HG03135 (cell line): ENCODE measurements at regions not wholly inside any gene's neighbourhood (a gene's known extent, or its start where the extent isn't known, plus 50 kb on each side); places are given as distances from the start of the nearest gene placed in this dataset.
"Not testable (repeated sequence)": the region's sequence is repeated elsewhere in the genome, so short reads cannot be mapped to it uniquely, and the experiment has no call there.

Source experiments
- ATAC-seq: cut with Tn5 transposase; IDR thresholded peaks from one replicate; pipeline ENCODE4 v1.9.1; 2021; ENCODE audit warnings: mild to moderate bottlenecking, moderate library complexity; ENCODE audit not compliant: unreplicated experiment

DNA sequence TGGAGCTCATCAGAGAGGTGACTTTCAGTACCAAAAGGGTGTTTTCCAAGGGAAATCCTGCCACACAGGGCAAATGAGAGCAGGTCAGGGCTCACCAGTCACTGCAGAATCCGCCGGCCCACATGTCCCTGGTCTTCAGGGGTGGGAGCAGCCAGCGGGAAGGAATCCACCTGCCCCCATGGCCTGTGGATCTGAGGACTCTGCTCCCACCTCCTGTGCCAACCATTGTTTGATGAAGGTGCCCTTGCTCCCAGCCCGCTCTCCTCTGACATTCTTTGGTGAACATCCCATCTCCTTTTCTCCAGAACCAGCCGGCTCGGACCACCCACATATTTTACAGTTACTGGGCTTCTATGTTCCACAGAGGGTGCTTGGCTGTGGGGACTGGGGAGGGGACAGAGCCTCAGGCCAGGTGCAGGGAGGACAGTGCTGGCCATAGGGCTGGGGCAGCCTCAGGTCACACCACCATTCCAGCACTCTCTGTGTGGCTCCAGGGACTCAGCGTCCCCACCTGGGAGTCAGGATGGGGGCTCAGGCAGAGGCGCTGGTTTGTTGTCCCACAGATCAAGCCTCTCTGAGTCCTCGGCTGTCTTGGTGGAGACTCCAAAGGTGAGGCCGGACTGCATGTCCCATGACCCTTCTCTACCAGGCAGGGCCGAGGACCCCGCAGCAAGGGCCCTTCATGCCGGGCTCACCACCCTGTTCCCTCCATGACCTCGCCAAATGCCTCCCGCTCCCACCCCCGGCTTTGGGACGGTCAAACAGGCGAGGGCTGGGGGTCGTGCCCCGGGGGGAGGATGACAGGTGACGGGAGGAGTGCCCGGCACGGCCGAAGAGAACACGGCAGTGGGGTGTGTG, 183.2 kb upstream of the ZNF469 start:
- not testable (repeated sequence) for ATAC-seq

DNA sequence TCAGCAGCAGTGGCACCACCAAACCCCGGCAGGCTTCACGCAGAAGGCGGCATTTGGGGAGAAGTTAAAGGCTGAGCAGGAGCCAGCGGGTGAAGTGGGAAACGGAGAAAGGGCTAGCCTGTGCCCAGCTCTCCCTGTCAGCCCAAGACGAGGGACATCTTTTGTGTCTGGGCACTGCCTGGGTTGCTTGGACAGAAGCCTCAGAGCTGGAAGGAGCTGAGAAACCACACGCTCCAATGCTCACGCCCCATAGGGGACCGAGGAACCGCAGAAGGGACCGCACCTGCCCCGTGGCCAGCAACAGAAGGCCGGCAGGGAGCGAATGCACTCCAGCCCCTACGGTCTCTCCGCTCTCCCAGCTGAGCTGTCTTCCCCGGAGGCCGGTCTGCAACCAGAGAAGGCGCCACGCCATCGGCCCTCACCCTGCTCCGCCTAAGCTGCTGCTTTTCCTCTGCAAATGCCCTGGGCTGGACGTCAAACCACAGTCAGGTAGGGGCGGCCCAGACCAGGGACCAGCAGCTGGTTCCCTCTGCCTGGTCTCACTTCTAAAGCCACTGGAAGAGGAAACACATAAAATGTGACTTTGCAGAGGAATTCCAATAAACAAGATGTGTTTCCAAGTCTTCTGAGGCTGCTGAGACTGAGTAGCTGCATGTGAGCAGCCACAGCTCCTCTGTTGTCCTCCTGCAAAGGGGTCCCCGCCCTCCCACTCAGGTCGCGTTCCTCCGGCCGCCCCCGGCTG, 182.4 kb upstream of the ZNF469 start:
- not testable (repeated sequence) for ATAC-seq

DNA sequence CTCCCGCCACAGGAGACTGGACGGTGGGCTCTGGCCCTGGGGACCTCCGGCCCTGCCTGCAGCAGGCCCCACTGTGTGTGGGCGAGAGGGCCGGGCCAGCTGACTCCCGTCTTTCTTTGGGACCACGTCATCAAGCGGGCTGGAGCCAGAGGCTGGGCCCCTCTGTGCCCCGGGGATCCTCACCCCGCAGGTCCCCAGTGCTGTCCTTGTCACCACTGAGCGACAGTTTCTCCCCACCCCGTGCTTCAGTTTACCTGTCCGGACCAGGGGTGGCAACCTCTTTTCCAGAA, 181.9 kb upstream of the ZNF469 start:
- no peak for ATAC-seq

DNA sequence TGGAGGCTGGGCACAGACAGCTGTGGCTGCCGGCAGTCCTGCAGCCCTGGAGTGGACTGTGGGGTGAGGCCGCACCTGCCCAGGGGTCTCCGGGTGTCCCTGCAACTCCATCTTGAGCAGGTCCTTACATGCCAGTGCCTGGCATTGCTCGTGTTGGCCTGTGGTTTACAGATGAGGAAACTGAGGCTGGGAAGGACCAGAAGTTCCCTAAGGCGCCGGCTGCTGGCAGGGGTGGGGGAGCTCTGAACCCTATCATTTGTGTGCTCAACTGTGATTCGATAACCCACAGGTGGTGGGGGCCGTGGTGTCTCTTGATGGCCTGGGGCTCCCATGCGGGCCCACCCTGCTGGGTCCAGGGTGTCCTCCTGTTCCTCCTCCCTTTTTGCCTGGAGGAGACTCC, 181.1 kb upstream of the ZNF469 start:
- ATAC-seq = not testable (repeated sequence)

DNA sequence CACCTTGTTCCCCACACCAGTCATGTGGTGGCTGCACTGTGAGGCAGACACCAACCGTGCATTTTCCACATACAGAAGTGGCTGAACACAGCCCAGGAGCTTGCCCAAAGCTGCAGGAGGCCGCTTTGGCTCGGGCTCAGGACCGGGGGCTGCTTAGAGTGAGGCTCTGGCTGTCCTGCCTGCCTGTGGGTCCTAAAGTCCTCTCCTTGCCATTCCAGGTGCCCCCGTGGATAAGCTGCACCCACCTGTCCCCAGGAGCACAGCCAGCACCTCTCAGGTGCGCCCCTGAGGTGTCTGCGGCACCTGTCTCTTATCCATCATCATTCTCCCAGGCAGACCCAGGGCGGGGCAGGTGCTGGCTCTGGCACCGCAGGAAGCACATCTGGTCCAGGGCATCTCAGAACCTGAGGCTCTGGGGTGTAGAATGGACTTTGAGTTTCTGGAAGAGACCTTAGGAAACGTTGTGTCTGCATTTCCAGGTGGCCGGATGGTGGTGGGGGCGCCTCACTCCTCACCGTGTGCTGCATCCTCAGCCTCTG, 180.5 kb upstream of the ZNF469 start:
- no peak for ATAC-seq

DNA sequence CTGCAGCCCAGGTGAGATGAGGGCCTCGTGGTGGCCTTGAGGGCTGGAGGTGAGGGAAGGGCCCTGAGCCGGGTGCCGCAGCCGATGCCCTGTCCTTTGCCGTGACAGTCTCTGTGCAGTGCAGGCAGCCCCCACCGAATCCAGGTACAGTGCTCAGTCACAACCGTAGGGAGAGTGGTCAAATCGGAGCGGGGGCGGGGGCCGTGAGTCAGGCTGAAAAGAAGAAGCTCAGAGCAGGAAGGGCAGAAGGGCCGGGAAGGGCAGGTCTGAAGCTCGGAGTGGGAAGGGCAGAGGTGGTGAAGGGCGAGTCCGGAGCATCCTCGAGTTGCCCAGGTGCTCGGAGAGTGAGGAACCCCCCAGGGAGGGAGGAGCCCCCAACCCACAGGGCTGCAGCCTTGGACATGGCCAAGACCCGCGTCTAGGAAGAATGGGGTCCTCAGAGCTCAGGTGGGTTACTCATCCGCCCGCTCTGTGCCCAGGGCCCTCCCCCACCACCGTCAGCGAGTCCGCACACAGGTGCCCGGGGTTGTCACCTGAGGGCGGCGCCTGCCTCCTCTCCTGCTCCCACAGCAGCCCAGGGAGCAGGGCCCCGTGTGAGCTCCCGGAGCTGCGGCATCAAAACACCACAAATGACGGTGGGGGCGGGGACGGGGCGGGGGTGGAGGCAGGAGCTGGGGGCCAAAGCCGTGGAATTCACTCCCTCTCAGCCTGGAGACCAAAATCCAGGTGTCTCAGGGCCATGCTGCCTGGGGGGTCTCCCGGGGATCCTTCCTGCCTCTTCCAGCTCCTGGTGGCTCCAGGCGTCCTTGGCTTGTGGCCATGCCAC, 179.7 kb upstream of the ZNF469 start:
- ATAC-seq = not testable (repeated sequence)

DNA sequence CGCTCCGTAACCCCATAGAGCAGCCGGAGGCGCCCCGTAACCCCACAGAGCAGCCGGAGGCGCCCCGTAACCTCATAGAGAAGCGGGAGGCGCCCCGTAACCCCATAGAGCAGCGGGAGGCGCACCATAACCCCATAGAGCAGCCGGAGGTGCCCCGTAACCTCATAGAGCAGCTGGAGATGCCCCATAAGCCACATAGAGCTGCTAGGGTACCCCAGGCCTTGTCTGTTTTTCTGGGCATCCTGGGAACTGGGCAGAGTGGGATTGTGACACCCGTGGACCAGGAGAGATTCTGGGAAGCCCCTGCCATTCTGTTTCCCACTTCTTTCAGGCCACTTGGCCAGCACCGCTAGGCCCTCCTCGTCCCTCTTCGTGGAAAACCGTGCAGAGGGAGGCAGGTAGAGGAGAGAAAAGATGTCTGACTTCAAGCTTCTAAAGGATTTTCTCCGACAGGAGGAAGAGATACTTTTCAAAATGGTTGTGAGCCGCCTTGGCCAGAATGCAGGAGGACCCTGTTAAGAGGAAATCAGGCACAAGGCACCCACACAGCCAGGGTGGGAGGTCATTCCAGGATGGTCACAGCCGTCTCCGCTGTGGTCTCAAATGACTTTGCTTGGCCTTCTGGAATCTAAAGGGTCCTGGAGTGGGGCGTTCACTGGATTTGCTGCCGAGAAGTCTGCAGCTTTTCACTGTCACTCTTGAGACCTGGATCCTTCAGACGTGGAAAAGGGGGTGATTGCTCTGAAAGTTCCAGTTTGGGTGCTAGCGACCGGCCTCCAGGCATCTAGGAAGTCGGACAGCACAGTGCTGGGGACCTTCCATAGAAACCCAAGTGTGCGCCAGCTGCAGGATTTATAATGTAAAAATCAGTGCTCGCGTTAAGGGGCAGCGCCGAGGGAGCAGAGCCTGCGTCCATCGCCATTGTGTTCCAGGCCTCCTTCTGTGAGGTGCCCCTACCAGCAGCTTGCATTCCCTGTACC, 178.3 kb upstream of the ZNF469 start:
- not testable (repeated sequence) for ATAC-seq

DNA sequence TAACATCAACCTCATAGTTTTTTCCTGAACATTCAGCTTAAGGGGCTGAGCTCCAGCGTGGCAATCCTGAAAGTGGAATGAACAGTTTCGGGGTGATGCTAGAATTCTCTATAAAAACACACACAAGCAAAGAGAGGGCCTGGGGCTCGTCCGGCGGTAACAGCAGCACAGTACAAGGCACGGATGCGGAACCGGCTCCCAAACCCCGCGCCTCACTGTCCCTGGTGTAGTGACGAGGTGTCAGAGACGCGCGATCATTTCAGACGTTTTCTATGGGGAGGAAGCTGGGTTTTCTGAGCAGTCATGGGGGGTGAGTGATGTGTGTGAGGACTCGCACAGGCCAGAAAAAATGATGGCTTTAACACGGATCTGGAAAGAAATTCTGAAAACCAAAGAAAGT, 177.3 kb upstream of the ZNF469 start:
- not testable (repeated sequence) for ATAC-seq

DNA sequence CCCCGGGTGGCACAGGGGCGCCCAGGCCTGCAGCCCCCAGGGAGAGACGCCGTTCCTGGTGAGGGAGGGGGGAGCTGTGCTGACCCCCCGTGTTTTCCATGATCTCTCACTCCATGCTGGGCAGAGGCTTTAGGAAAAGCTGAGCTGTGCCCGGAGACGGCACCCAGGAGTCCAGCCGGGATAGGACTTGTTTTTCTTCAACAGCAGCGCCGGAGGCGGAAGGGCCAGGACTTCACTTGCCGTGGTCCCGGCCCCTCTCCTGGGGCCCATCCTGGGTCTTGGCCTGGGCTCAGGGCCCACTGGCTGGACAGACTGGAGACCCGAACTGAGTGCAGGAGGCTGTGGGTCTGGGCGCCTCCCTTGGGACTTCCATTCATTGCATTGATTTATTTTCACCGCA, 176.8 kb upstream of the ZNF469 start:
- not testable (repeated sequence) for ATAC-seq

DNA sequence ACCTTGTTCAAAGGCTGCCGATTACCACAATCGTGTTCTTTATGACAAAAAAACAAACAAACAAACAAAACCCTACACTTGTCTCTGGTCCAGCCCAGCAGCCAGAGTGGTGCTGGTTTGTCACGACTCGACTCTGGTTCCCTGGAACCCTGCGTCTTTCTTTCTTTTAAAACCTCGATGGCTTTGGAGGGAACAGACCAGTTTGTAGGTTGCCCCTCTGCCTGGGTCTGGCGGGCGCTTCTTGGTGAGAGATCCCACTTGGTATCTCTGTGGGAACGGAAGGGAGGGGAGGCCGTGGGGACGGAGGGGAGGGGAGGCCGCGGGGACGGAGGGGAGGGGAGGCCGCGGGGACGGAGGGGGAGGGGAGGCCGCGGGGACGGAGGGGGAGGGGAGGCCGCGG, 176.2 kb upstream of the ZNF469 start:
- ATAC-seq = not testable (repeated sequence)

DNA sequence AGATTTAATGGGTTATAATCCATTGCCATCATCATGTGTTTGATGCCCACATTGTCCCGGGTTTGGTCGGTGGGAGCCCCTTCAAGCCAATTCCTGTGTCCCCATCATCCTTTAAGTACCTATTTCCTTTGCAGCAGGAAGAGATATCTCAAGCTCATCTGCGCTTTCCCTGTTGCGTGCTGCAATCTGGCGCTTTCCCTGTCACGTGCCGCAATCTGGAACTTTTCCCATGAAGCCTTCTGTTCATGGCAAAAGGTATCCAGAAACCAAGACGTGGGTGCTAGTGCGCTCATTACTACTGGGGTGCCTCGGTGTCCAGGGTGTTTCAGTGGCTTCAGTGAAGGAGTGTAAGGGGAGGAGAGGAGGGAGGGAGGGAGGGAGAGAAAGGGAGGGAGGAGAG, 174.6 kb upstream of the ZNF469 start:
- no peak for ATAC-seq

DNA sequence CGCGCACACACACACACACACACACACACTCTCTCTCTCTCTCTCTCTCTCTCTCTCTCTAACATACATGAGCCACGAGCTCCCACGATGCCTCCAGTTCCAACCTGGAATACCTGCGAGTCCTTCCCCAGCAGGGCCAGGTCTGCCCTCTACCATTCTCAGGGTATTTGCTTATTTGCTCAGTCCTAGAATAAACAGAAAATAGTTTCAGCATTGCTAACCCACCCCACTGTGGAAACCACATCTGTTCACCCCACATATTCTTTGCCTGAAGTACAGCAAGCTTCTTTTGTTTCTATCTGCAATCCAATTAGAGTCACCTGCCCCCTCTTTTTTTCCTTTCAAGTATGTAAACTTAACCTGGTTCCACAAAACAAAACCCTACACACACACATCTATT, 174.0 kb upstream of the ZNF469 start:
- ATAC-seq = not testable (repeated sequence)

DNA sequence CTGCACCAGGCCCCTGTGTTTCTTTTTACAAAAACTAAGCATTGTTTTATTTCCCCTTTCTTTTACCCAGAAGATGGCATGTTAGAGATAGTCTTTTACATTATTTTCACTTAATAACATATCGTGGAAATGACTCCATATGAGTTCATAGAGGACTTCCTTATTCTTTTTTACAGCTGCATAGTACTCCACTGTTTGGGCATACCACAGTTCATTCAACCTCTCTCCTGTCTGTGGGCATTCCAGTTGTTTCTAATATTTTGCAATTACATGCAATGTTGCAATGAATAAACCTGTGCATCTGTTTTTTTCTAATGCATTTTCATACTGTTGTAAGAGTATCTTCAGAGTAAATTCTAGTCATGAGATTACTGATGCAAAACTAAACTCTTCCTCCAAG, 173.2 kb upstream of the ZNF469 start:
- ATAC-seq = not testable (repeated sequence)

DNA sequence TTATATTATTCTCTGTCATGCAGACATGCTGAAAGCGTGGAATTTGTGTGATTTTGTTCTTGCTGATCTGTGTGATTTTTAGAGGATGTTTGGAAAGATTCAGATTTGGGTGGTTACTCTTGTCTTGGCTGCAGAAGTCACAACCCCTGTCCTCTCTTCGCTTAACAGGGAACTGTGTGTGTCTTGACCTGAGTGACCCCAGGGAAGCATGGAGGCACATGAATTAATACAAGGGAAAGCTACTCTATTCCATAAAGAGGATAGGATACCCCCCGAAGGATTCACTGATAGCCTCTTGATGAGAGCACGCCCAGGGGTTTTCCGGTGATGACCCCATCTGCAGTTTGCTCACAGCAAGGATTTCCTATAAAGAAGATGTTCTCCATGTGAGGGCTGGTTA, 168.8 kb upstream of the ZNF469 start:
- not testable (repeated sequence) for ATAC-seq

DNA sequence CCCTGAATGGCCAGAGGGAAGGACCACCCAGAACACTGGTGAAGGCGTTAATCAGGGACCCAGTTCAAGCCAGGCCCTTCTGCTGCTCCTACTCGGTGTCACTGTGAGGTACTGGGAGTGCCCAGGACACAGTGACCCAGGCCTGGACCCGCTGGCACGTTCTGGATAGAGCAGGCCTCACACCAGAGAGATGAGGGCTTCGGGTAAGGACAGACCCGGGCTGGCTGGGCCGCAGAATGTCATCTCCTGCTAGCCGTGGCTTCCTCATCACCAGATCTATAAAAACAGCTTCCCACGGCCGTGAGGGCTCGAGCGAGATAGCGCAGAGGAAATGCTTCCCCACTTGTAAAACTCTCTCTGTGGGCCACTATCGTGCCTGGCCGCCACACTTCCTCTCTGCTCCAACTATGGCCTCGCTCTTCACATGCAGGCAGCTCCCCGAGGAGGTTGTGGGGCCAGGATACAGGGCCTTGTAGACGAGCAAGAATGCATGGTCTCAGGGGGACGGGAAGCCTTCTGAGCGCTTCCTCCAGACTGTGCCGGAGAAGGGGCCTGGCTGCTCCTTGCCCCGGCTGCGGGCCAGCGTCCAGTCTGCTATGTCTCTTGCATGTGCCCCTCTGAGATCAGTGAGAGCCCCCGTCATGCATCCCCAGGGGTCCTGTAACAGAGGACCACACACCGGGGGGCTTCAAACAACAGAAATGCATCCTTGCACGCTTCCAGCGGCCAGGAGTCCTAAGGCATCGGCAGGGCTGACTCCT, 161.6 kb upstream of the ZNF469 start:
- not testable (repeated sequence) for ATAC-seq

DNA sequence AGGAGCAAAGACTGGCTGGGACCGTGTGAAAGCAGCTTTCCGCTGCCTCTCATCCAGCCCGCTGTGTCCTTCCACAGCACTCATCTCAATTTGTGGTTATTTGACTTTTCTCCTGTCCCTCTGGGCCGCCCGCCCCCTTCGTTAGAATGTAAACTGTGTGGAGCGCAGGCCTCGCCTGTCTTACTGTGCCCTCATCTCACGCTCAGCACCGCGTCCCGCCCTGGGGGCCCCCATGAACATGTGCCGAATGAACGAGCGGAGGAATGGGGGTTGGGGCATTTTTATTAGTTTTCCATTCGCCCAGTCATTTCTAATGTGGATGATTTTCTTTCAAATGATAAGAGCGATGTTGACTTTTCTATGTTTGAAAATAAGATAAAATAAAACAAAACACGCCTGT, 159.1 kb upstream of the ZNF469 start:
- ATAC-seq = not testable (repeated sequence)

DNA sequence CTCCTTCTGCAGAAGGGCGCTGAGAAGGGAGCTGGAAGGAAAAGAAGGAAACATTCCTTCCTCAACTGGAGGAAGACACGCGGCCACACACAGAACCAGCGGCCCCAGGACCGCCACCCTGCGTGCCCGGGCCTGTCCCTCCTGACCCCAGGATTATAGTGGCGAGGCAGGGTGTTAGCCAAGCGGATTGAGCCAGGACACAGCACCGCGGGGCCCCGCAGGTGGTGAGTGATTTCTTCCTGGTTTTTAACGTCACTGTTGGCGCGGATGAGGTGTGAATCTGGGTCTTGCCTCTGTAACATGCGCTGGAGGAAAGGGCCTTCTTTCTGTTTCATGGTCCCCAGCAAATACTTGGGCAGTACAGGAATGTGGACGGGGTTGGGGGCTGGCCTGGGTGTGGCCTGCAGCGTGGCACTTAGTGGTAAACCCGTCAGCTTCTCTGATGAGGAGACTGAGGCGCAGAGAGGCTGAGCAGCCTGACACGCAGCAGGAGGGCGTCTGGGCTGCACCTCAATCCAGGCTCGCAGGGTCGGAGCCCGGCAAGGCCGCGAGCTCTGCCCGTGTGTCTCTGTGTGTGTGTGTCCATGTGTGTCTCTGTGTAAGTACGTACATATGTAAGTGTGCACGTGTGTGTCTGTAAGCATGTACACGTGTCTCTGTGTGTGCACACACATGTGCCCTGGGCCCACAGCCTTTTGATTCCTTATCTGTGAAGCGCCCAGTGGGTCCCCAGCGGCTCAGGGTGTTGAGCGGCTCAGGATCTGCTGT, 158.4 kb upstream of the ZNF469 start:
- ATAC-seq = not testable (repeated sequence)

DNA sequence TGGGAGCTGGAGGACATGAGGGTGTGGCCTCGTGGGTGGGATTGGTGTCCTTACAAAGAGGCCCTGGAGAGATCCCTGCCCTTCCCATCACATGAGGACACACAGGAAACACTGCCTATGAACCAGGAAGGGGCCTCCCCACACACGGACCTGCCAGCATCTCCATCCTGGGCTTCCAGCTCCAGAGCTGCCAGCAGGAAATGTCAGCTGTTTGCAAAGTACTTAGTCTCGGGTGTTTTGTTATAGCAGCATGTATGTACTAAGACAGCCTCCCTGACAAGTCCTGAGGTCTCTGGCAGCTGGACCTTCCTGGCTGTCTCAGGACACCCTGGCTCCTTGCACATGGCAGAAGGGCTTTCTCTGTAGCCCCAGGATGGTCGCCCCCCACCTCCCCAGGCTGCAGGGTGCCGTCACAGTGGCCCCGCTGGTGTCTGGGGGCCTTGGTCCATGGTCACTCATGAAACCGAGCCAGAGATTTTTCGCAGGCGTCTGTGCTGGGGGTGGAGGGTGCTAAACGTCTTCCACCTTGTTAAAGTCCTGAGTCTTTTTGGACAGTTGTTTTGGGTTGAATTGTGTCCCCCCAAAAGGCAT, 157.0 kb upstream of the ZNF469 start:
- not testable (repeated sequence) for ATAC-seq
